Retinal pigment epithelial cell (primary cell): ENCODE measurements at regions not wholly inside any gene's neighbourhood (a gene's known extent, or its start where the extent isn't known, plus 50 kb on each side); places are given as distances from the start of the nearest gene placed in this dataset.

Experiments
- DNase-seq: peaks from one replicate; pipeline ENCODE4 v3.0.0-alpha.2; 2010; ENCODE audit warnings: low read depth
- H3K4me3 ChIP-seq: 2 replicates; pipeline ENCODE4 v1.5.1; 2011; ENCODE audit warnings: mild to moderate bottlenecking, low read length, control low read depth, moderate library complexity
- CTCF ChIP-seq: conservative IDR thresholded peaks from 2 replicates; pipeline ENCODE4 v1.5.1; 2011; ENCODE audit warnings: low read depth, low read length, control low read depth, inconsistent platforms

DNA sequence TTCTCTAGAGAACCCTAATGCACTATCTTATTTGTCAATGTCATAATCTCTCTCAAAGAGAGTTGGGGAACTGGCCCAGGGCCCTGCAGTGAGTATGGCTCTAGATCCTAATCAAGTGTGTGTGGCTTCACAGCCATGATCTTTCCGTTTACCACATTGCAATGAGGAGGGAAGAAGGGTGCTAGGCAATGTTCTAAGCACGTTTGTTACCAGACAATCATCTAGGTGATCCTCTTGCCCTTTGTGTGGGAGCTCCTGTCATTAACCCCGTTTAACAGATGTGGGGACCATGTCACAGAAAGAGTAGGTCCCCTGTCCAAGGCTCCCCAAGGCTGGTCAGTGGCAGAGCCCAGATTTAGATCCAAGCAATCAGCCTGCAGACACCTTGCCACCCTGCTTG, 128.2 kb upstream of the IRX4 start:
- no peak for DNase-seq
- TF ChIP-seq CTCF: no peak
- H3K4me3 ChIP-seq: no peak overlapping the region

DNA sequence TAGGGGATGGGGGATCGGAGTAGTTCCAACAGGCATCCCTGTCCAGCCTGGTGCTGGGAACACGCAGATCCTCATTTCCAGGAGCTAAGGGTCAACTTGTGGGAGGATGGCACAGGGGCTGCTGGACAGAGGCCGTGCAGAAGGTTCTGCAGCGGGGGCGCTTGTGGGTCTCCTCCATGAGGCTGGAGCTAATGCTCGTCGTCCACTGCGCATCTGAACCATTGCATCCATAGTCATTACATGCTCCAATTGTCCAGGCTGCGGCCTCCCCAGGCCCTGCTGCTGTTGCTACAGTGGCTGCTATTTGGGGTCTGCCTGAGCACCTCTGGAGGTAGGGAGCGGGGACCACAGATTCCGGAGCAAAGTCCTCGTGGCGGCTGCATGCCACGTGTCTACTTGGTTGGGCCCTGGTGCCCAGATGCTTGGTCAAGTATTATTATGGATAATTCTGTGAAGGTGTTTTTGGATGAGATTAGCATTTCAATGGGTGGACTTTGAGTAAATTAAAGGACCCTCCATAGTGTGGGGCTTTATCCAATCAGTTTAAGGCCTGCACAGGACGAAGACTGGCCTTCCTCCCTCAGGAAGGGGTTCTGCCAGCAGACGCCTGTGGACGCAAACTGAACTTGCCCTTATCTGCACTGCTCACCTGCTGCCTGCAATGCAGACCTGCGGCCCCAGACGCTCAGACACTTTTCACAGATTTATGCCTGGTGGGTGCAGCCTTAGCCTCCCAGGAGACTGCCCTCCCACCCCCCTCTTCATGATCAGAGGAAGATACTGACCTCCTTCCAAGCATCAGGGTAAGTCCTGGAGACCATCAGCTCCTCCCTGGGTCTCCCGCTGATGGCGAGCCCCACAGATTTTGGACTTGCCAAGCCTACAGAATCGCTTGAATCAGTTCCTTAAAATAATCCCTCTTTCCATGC, 127.5 kb upstream of the IRX4 start:
- no peak for TF ChIP-seq CTCF
- no peak overlapping the region for H3K4me3 ChIP-seq
- DNase-seq: no peak

DNA sequence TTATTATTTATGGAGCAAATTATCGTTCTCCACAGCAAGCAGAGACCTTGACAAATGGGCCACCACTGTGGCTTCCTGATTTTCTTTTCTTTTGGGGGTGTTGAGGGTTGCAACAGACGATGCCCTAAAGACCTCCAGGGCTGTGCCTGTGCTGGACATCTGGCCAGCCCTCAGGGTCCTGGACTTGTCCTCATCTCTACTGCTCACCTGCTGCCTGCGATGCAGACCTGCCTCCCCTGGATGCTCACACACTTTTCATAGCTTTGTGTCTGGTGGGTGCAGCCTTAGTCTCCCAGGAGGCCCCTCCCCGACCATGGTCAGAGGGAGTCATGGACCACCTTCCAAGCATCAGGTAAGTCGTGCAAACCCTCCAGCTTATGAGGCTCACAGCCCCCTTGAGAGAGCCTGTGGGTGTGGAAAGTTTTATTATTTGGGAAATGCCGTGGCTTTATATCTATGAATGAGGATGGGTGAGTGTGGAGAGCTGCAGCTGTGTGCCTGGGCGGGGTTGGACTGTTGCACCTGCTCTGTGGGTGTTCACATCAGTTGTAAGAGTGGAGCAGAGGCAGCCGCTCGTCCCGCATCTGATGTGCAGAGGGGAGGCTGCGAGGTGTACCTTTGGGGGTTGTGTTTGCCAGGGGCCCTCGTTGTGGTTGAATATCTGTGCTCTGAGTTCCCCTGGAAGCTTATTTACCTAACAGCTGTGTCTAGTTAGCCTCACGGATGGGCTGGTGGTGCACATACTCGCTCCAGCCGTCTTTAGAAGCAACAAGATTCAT, 126.3 kb upstream of the IRX4 start:
- DNase-seq: no peak
- TF ChIP-seq CTCF: no peak
- no peak overlapping the region for H3K4me3 ChIP-seq

DNA sequence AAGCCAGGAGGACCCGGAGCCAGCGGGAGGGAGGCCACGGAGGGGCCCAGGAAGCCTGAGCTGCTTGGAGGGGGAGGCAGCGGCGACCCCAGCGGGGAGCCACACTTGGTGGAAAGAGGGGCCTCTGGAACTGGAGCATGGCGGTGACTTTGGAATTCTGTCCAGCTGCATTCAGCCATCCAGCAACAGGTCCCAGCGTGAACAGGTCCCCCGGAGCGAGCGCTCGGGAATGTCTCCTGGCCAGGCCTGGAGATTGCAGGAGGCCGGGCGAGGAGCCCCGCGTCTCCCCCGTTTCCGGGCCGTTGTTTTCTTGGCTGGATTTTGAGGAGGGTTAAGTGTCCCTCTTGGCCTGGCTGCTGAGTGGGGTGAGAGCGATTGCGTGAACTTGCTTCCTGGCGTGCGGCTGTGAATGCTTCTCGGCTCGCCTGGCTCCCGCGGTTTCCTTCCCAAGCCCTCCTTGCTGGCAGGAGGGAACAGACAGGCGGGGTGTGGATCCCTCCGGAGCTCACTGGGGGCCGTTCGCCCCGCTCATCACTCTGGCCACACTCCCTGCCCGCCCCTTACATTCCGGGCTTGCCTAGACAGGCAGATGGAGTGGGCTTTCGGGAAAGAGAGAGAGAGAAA, 125.3 kb upstream of the IRX4 start:
- no peak for TF ChIP-seq CTCF

DNA sequence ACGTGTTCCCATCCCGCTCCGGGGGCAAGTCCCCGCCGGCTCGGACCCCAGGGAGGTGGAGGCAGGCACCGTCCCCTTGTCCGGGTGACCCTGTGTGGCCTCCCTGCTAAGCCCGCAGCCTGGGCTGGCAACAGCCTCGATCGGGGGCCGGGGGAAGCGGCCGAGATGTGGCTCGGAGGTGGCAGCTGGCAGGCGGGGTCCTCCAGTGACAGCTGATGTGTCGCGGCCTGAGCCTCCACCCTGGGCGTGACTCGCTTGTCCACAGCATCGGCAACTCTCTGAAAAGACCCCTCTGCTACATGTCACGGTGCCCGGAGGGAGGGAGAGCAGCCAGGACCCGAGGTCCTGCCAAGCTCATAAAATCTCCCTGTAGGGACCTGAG, 124.8 kb upstream of the IRX4 start:
- H3K4me3 ChIP-seq: no peak overlapping the region
- DNase-seq: no peak
- no peak for TF ChIP-seq CTCF

More for the DNA sequence above, 125.3 kb upstream of the IRX4 start:
- DNase-seq: no peak
- no peak overlapping the region for H3K4me3 ChIP-seq

- no peak for DNase-seq
- H3K4me3 ChIP-seq: no peak overlapping the region
- no peak for TF ChIP-seq CTCF
Measured at GRCh38 chr5:2006971-2007291, 124.2 kb upstream of the IRX4 start.
